ENCODE measurements at regions not wholly inside any gene's neighbourhood (a gene's known extent, or its start where the extent isn't known, plus 50 kb on each side); places are given as distances from the start of the nearest gene placed in this dataset.

GRCh38 chr1:221164951-221165838, 286.0 kb downstream of the HLX start:
- FAIRE-seq = no peak
- POLR2A ChIA-PET = no interaction called here
- BruUV-seq (replicated peaks) = no TSS peak
- no peaks in the 10 kb centered on the region for H4K20me1 ChIP-seq (ENCODE audit: insufficient read depth, low read length)
- no peaks in the 10 kb centered on the region for H3K27me3 ChIP-seq (ENCODE audit: control insufficient read depth in 1 of 2, insufficient read depth in 2 of 2, low read length in 2 of 2)
- H3K79me2 ChIP-seq (ENCODE audit: insufficient read depth, low read length) = no peaks in the 10 kb centered on the region
- ATAC-seq = no peak
- H3K9me3 ChIP-seq (ENCODE audit: low read length) = no peaks in the 10 kb centered on the region
- CTCF ChIA-PET (ENCODE audit: low intra/inter-chr PET ratio, low total read pairs) = no interaction called here
- H3K9ac ChIP-seq (ENCODE audit: insufficient read depth, low read depth, low read length) = no peak overlapping the region
- no peaks in the 10 kb centered on the region for H3K4me1 ChIP-seq (ENCODE audit: insufficient read depth, low read length)
- 10% methylated on average over 4 of the region's 4 CpGs for WGBS (ENCODE audit: low lambda C conversion rate)
- H3K36me3 ChIP-seq (replicated peaks in 1 of 2; ENCODE audit: control insufficient read depth in 1 of 2, insufficient read depth in 2 of 2, low read length in 2 of 2) = no peaks in the 10 kb centered on the region
- DNase-seq (ENCODE audit: low spot score) = no peak
- in situ Hi-C loops (cut with HindIII; ENCODE audit: extremely low pct_ligation_motif_present, low pct_unique_long_range_greater_than_20kb) = no loop called here
- no peak overlapping the region for H3K4me3 ChIP-seq (replicated peaks in 1 of 3; ENCODE audit: insufficient read depth in 1 of 3, low read depth in 2 of 3, low read length in 3 of 3)
- intact Hi-C loops (cut with micrococcal nuclease; ENCODE audit: unreplicated experiment) = no loop called here
- H3K4me2 ChIP-seq (ENCODE audit: low read depth, low read length) = no peak overlapping the region
- H2AFZ ChIP-seq (ENCODE audit: low read length) = no peak overlapping the region
- H3K27ac ChIP-seq (ENCODE audit: extremely low read length, insufficient read depth, low read length) = no peak overlapping the region
- TF ChIP-seq SOX5 (CRISPR knock-in tag; IDR thresholded peaks at IDR 0.05; ENCODE audit: borderline replicate concordance) = no peak
- no peak for TF ChIP-seq BCL6 (CRISPR knock-in tag; IDR thresholded peaks at IDR 0.05)
- no peak for TF ChIP-seq ZNF230 (CRISPR knock-in tag; IDR thresholded peaks at IDR 0.05)
- no peak for TF ChIP-seq NAIF1 (CRISPR knock-in tag; IDR thresholded peaks at IDR 0.05; ENCODE audit: borderline replicate concordance)
- no peak for TF ChIP-seq ZFP36 (IDR thresholded peaks at IDR 0.05; ENCODE audit: borderline replicate concordance, low read depth, low read length, partially characterized antibody)
- TF ChIP-seq ZNF597 (CRISPR knock-in tag; IDR thresholded peaks at IDR 0.05) = no peak
- no peak for TF ChIP-seq ZBTB33 (CRISPR knock-in tag; IDR thresholded peaks at IDR 0.05)
- TF ChIP-seq NFIB (CRISPR knock-in tag; IDR thresholded peaks at IDR 0.05; ENCODE audit: borderline replicate concordance) = no peak
- TF ChIP-seq RFX1 (IDR thresholded peaks at IDR 0.05) = no peak
- no peak for TF ChIP-seq ZNF609 (CRISPR knock-in tag; IDR thresholded peaks at IDR 0.05; ENCODE audit: borderline replicate concordance)
- no peak for TF ChIP-seq ZFAT (CRISPR knock-in tag; conservative IDR thresholded peaks at IDR 0.05)
- no peak for TF ChIP-seq MEF2D (CRISPR knock-in tag; IDR thresholded peaks at IDR 0.05)
- TF ChIP-seq MTF2 (CRISPR knock-in tag; IDR thresholded peaks at IDR 0.05; ENCODE audit: borderline replicate concordance) = no peak
- no peak for TF ChIP-seq MAZ (IDR thresholded peaks at IDR 0.05; ENCODE audit: borderline replicate concordance, low read depth, low read length)
- TF ChIP-seq MAZ (CRISPR knock-in tag; IDR thresholded peaks at IDR 0.05; ENCODE audit: low read depth) = no peak
- TF ChIP-seq ZNF589 (CRISPR knock-in tag; conservative IDR thresholded peaks at IDR 0.05) = no peak
- TF ChIP-seq DDIT3 (CRISPR knock-in tag; IDR thresholded peaks at IDR 0.05) = no peak

Data from HepG2 (cell line).